SK-N-MC (cell line): ENCODE measurements at regions not wholly inside any gene's neighbourhood (a gene's known extent, or its start where the extent isn't known, plus 50 kb on each side); places are given as distances from the start of the nearest gene placed in this dataset.

Experiments
- EZH2 ChIP-seq: fragments of 200-600 bp; sonication (generic); IDR thresholded peaks from one replicate; pipeline ENCODE4 v1.6.1; 2017; ENCODE audit warnings: antibody characterized with exemption
- POLR2AphosphoS5 ChIP-seq: IDR thresholded peaks from 2 replicates; pipeline ENCODE4 v1.6.1; 2012; ENCODE audit warnings: mild to moderate bottlenecking, low read depth, low read length, borderline replicate concordance

- TF ChIP-seq EZH2: no peak
- no peak for TF ChIP-seq POLR2AphosphoS5
These were observed 281.3 kb downstream of the ZNF248 start for GRCh38 chr10:37576154-37576553.
